IMR-90 (cell line): ENCODE measurements at regions not wholly inside any gene's neighbourhood (a gene's known extent, or its start where the extent isn't known, plus 50 kb on each side); places are given as distances from the start of the nearest gene placed in this dataset.

ENCODE experiments used
- ATAC-seq: fragments of 200-7000 bp; cut with Tn5 transposase; 2 replicates; pipeline ENCODE4 v1.9.1; 2020; ENCODE audit warnings: low read depth, mild to moderate bottlenecking, moderate library complexity
- BruUV-seq: library from RNA; stranded (reverse); fragments of 400-500 nt; replicated peaks from 2 replicates; lab custom pipeline; 2021; lab: Mats Ljungman, UMichigan
- CTCF ChIA-PET: fragments of 300-600 bp; formaldehyde crosslinking; extraction: SDS; loops from one replicate; lab custom pipeline; 2021; ENCODE audit warnings: antibody characterized with exemption; lab: Yijun Ruan, JAX
- POLR2A ChIA-PET: fragments of 300-600 bp; sonication (Branson Sonifier 250); formaldehyde crosslinking; loops from one replicate; lab custom pipeline; 2022; ENCODE audit warnings: antibody characterized with exemption; ENCODE audit not compliant: unreplicated experiment; lab: Charles Lee
- DNase-seq: peaks from one replicate; pipeline ENCODE4 v3.0.0; 2013
- H2AFZ ChIP-seq: replicated peaks from 2 replicates; pipeline ENCODE3; 2013; ENCODE audit warnings: low read length, mild to moderate bottlenecking; ENCODE audit not compliant: poor library complexity
- H2AK5ac ChIP-seq: 2 replicates; pipeline ENCODE4 v1.6.1; 2013; ENCODE audit warnings: low read depth, low read length, inconsistent platforms
- H2AK9ac ChIP-seq: replicated peaks from 2 replicates; pipeline ENCODE3; 2013; ENCODE audit warnings: mild to moderate bottlenecking, low read depth, low read length, moderate library complexity; ENCODE audit not compliant: poor library complexity
- H2BK120ac ChIP-seq: 2 replicates; pipeline ENCODE4 v1.6.1; 2013; ENCODE audit warnings: low read depth, low read length, inconsistent platforms
- H2BK15ac ChIP-seq: 3 replicates; pipeline ENCODE4 v1.6.1; 2013; ENCODE audit warnings: low read depth, low read length, inconsistent platforms
- H2BK20ac ChIP-seq: 2 replicates; pipeline ENCODE4 v1.6.1; 2013; ENCODE audit warnings: low read depth, mild to moderate bottlenecking, inconsistent platforms, low read length, moderate library complexity
- H2BK5ac ChIP-seq: 2 replicates; pipeline ENCODE4 v1.6.1; 2013; ENCODE audit warnings: mild to moderate bottlenecking, low read depth, low read length, inconsistent platforms; ENCODE audit not compliant: poor library complexity, severe bottlenecking
- H3K14ac ChIP-seq: replicated peaks from 2 replicates; pipeline ENCODE4 v1.6.1; 2013; ENCODE audit warnings: low read depth, low read length, inconsistent platforms
- H3K18ac ChIP-seq: 2 replicates; pipeline ENCODE4 v1.6.1; 2013; ENCODE audit warnings: low read depth, low read length, control low read depth
- H3K23ac ChIP-seq: 2 replicates; pipeline ENCODE4 v1.6.1; 2013; ENCODE audit warnings: low read depth, low read length, inconsistent platforms
- H3K27ac ChIP-seq: 2 replicates; pipeline ENCODE4 v1.5.1; 2013; ENCODE audit warnings: mild to moderate bottlenecking, control low read depth, low read length; ENCODE audit not compliant: insufficient read depth
- H3K27me3 ChIP-seq: 2 replicates; pipeline ENCODE4 v1.6.1; 2013; ENCODE audit warnings: low read length; ENCODE audit not compliant: control insufficient read depth, insufficient read depth
- H3K36me3 ChIP-seq: 2 replicates; pipeline ENCODE4 v1.6.1; 2013; ENCODE audit warnings: low read length, mixed read lengths; ENCODE audit not compliant: control insufficient read depth, insufficient read depth
- H3K4ac ChIP-seq: 2 replicates; pipeline ENCODE4 v1.6.1; 2013; ENCODE audit warnings: low read depth, low read length, inconsistent platforms
- H3K4me1 ChIP-seq: 2 replicates; pipeline ENCODE4 v1.6.1; 2013; ENCODE audit warnings: low read length, mixed read lengths; ENCODE audit not compliant: control insufficient read depth, insufficient read depth
- H3K4me2 ChIP-seq: 2 replicates; pipeline ENCODE4 v1.6.1; 2013; ENCODE audit warnings: low read depth, mild to moderate bottlenecking, control low read depth, low read length, moderate library complexity
- H3K4me3 ChIP-seq: 2 replicates; pipeline ENCODE4 v1.5.1; 2013; ENCODE audit warnings: low read depth, mild to moderate bottlenecking, control low read depth, low read length, moderate library complexity; ENCODE audit not compliant: insufficient read depth
- H3K56ac ChIP-seq: 2 replicates; pipeline ENCODE4 v1.6.1; 2013; ENCODE audit warnings: low read length, inconsistent platforms; ENCODE audit not compliant: insufficient read depth; ENCODE audit errors: extremely low read depth
- H3K79me1 ChIP-seq, 2 experiments: 2 replicates each; pipeline ENCODE4 v1.6.1; 2013; ENCODE audit warnings: low read length in 2 of 2, inconsistent platforms in 1 of 2, low read depth in 1 of 2
- H3K9ac ChIP-seq: 2 replicates; pipeline ENCODE4 v1.6.1; 2013; ENCODE audit warnings: low read depth, low read length, control low read depth
- H3K9me1 ChIP-seq: 2 replicates; pipeline ENCODE4 v1.6.1; 2013; ENCODE audit warnings: low read length, inconsistent platforms; ENCODE audit not compliant: insufficient read depth
- H3K9me3 ChIP-seq: 2 replicates; pipeline ENCODE4 v1.6.1; 2013; ENCODE audit warnings: low read length; ENCODE audit not compliant: control insufficient read depth, insufficient read depth
- H4K20me1 ChIP-seq: 2 replicates; pipeline ENCODE4 v1.6.1; 2013; ENCODE audit warnings: low read length, inconsistent platforms; ENCODE audit not compliant: insufficient read depth
- H4K5ac ChIP-seq: 2 replicates; pipeline ENCODE4 v1.6.1; 2013; ENCODE audit warnings: mild to moderate bottlenecking, low read depth, low read length, control low read depth
- H4K8ac ChIP-seq, 2 experiments: 2 replicates each; pipeline ENCODE4 v1.6.1; 2013; ENCODE audit warnings: low read depth in 2 of 2, low read length in 2 of 2, control low read depth in 1 of 2, inconsistent platforms in 1 of 2
- H4K91ac ChIP-seq: 2 replicates; pipeline ENCODE4 v1.6.1; 2013; ENCODE audit warnings: low read depth, low read length, inconsistent platforms; ENCODE audit not compliant: insufficient read depth
- BHLHE40 ChIP-seq: fragments of 150-350 bp; IDR thresholded peaks from 2 replicates; pipeline ENCODE4 v1.6.1; 2016; ENCODE audit warnings: mild to moderate bottlenecking, low read depth, low read length
- CHD1 ChIP-seq: IDR thresholded peaks from 2 replicates; pipeline ENCODE4 v1.6.1; 2012; ENCODE audit warnings: low read depth, low read length, improper control_type of control experiment
- CTCF ChIP-seq: conservative IDR thresholded peaks from 2 replicates; pipeline ENCODE4 v1.5.1; 2012; ENCODE audit warnings: mild to moderate bottlenecking, low read depth, low read length, improper control_type of control experiment
- ELK1 ChIP-seq: fragments of 150-350 bp; IDR thresholded peaks from 2 replicates; pipeline ENCODE4 v1.6.1; 2016; ENCODE audit warnings: low read depth, mild to moderate bottlenecking, low read length, moderate library complexity, borderline replicate concordance
- MAFK ChIP-seq: IDR thresholded peaks from 2 replicates; pipeline ENCODE4 v1.6.1; 2012; ENCODE audit warnings: low read depth, low read length, improper control_type of control experiment
- MAZ ChIP-seq: IDR thresholded peaks from 2 replicates; pipeline ENCODE4 v1.6.1; 2012; ENCODE audit warnings: low read depth, mild to moderate bottlenecking, low read length, improper control_type of control experiment, moderate library complexity, borderline replicate concordance
- NFE2L2 ChIP-seq: fragments of 150-350 bp; IDR thresholded peaks from 2 replicates; pipeline ENCODE4 v1.6.1; 2016; ENCODE audit warnings: low read depth, mild to moderate bottlenecking, low read length
- RAD21 ChIP-seq: IDR thresholded peaks from 2 replicates; pipeline ENCODE4 v1.6.1; 2012; ENCODE audit warnings: low read length, improper control_type of control experiment
- RCOR1 ChIP-seq: IDR thresholded peaks from 2 replicates; pipeline ENCODE4 v1.6.1; 2012; ENCODE audit warnings: mild to moderate bottlenecking, low read length, improper control_type of control experiment; ENCODE audit not compliant: insufficient replicate concordance
- RFX5 ChIP-seq: IDR thresholded peaks from 2 replicates; pipeline ENCODE4 v1.8.0; 2012; ENCODE audit warnings: low read depth, mild to moderate bottlenecking, low read length, moderate library complexity
- USF2 ChIP-seq: fragments of 150-350 bp; IDR thresholded peaks from 2 replicates; pipeline ENCODE4 v1.6.1; 2017; ENCODE audit warnings: mild to moderate bottlenecking, antibody characterized with exemption, low read length, low read depth
- WGBS, 2 experiments: methylation state at CpG; one replicate each; pipeline versions ENCODE4 v1.1.5 to v1.1.7; 2013; ENCODE audit warnings: missing lambda C conversion rate in 2 of 2; ENCODE audit not compliant: insufficient read length in 1 of 2; ENCODE audit errors: extremely low coverage in 2 of 2; 5-methylcytosine and 5-hydroxymethylcytosine counted together
- dilution Hi-C: fragments of 300-500 bp; cut with HindIII; formaldehyde crosslinking; loops from one replicate; pipeline ENCODE4 v1.14.3; 2018; ENCODE audit warnings: low sequenced_read_pairs; ENCODE audit not compliant: unreplicated experiment
- in situ Hi-C: fragments of 300-500 bp; cut with MboI; formaldehyde crosslinking; loops from 3 replicates; pipeline ENCODE4 v1.14.3; 2019; ENCODE audit warnings: low sequenced_read_pairs, inconsistent platforms, mixed read lengths
- intact Hi-C: fragments of 100-400 bp; cut with micrococcal nuclease; formaldehyde crosslinking; loops from 2 replicates; pipeline ENCODE4 v1.10.0; 2022

GRCh38 chr15:62748196-62748595 is 294.4 kb upstream of the TPM1 start:
- Histone ChIP-seq H3K4ac (no peak overlapping the region), H3K36me3 (peaks cover 1% of the 10 kb centered on the region; the same call in 1 of the 2 replicates), H4K20me1 (no peaks in the 10 kb centered on the region), H3K56ac (no peak overlapping the region), H2BK5ac (no peak overlapping the region), H2AK5ac (no peak overlapping the region), H3K27ac (no peak overlapping the region), H2BK20ac (no peak overlapping the region), H4K91ac (no peak overlapping the region), H4K8ac (no peak overlapping the region), H3K4me3 (no peak overlapping the region), H3K23ac (no peak overlapping the region), H3K18ac (no peak overlapping the region), H2AFZ (no peak overlapping the region), H3K9me3 (no peaks in the 10 kb centered on the region), H3K9ac (no peak overlapping the region), H4K5ac (no peak overlapping the region), H2BK120ac (no peak overlapping the region), H3K14ac (no peak overlapping the region), H2BK15ac (no peak overlapping the region), H3K4me2 (no peak overlapping the region), H3K4me1 (peaks cover 5% of the 10 kb centered on the region), H3K79me1 (no peaks in the 10 kb centered on the region), H2AK9ac (no peak overlapping the region), H3K27me3 (no peaks in the 10 kb centered on the region), H3K9me1 (no peaks in the 10 kb centered on the region)
- in situ Hi-C loops (loop anchor here (10.0 kb wide), 1 partner anchor 353 kb away; the partner anchor contains the start of gene TLN2), dilution Hi-C loops (no loop called here), intact Hi-C loops (no loop called here)
- POLR2A ChIA-PET: no interaction called here
- CTCF ChIA-PET: interaction anchor here (1.4 kb wide), 1 partner anchor 9 kb away, joined by 3 read pairs; no protein-coding TSS in a partner anchor
- no CpG with 5 or more reads among the region's 5 CpGs for WGBS, 2 experiments
- no TSS peak for BruUV-seq
- no peak for TF ChIP-seq CTCF
- TF ChIP-seq RFX5: no peak
- TF ChIP-seq NFE2L2: no peak
- TF ChIP-seq CHD1: no peak
- no peak for TF ChIP-seq USF2
- TF ChIP-seq BHLHE40: no peak
- TF ChIP-seq RAD21: no peak
- no peak for TF ChIP-seq ELK1
- TF ChIP-seq MAFK: no peak
- TF ChIP-seq MAZ: no peak
- no peak for TF ChIP-seq RCOR1
- no peak for ATAC-seq
- no peak for DNase-seq
